ENCODE measurements at regions not wholly inside any gene's neighbourhood (a gene's known extent, or its start where the extent isn't known, plus 50 kb on each side); places are given as distances from the start of the nearest gene placed in this dataset.

DNA sequence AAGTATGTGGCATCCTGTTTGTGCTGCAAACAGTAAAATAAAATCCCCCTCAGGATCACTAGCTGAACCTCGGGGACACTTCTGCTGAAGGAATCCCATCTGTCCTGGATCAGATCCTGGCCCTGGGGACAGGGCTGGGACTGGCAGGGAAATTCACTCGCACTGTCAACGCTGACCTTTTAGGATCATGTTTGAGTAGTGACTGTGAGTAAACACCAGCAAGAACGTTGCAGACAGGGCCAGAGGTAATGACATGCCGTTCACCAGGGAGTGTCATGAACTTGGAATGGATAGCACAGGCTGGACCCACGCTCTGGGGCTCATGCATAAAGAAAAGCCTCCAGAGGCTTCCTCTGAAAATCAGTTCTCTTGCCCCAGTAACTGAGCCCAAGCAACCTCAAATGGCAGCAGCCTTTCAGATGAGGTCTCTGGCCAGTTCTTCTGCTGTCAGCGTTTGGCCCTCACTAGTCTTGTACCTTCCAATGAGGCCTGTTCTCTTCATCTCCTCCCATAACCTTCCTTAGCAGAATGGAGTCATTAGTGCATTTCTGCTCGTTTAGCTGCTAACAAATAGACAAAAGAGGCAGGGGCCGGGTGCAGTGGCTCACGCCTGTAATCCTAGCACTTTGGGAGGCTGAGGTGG, 51.0 kb upstream of the BARX2 start:
- Mint-ChIP-seq H3K9me3 (no peaks in the 10 kb centered on the region), H3K4me1 (peaks cover 17 to 26% of the 10 kb centered on the region in 2 experiments), H3K36me3 (ENCODE audit: insufficient read depth in 1 of 3, low read depth in 3 of 3) (no peaks in the 10 kb centered on the region), H3K27ac (peak overlapping the region in 1 of 3 experiments; percentile 25; a peak in 1 of 7 replicates), H3K27me3 (ENCODE audit: low read depth) (peaks cover 2% of the 10 kb centered on the region), H3K4me3 (no peak overlapping the region; a peak in 1 of 5 replicates)
- H3K56ac ChIP-seq (ENCODE audit: insufficient read length, low read depth, low read length), result no peak overlapping the region
- no peaks in the 10 kb centered on the region for H3K27me3 ChIP-seq (ENCODE audit: insufficient read depth, low read length)
- peaks cover 8% of the 10 kb centered on the region for H3K4me1 ChIP-seq (ENCODE audit: insufficient read depth, low read length)
- no peak overlapping the region for H3K9ac ChIP-seq (ENCODE audit: extremely low read depth, insufficient read length, low read length)
- H3K4ac ChIP-seq (ENCODE audit: low read depth, low read length), result no peak overlapping the region
- TF ChIP-seq, protein P1, sequence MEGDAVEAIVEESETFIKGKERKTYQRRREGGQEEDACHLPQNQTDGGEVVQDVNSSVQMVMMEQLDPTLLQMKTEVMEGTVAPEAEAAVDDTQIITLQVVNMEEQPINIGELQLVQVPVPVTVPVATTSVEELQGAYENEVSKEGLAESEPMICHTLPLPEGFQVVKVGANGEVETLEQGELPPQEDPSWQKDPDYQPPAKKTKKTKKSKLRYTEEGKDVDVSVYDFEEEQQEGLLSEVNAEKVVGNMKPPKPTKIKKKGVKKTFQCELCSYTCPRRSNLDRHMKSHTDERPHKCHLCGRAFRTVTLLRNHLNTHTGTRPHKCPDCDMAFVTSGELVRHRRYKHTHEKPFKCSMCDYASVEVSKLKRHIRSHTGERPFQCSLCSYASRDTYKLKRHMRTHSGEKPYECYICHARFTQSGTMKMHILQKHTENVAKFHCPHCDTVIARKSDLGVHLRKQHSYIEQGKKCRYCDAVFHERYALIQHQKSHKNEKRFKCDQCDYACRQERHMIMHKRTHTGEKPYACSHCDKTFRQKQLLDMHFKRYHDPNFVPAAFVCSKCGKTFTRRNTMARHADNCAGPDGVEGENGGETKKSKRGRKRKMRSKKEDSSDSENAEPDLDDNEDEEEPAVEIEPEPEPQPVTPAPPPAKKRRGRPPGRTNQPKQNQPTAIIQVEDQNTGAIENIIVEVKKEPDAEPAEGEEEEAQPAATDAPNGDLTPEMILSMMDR (conservative IDR thresholded peaks at IDR 0.05), result no peak
- no peak for DNase-seq
- H3K14ac ChIP-seq (ENCODE audit: insufficient read depth, low read length), result no peak overlapping the region; the same call in 1 of the 2 replicates
- H3T11ph ChIP-seq (ENCODE audit: low read length), result no peak overlapping the region
- H3K79me1 ChIP-seq (ENCODE audit: insufficient read depth, low read depth, low read length, poor library complexity, severe bottlenecking), result no peaks in the 10 kb centered on the region
- no CpG with 5 or more reads among the region's 10 CpGs for WGBS (ENCODE audit: extremely low coverage, insufficient read length, low lambda C conversion rate)
- no peak overlapping the region for H4K5ac ChIP-seq (ENCODE audit: insufficient read length, low read depth, low read length)
- H3K9me3 ChIP-seq (ENCODE audit: control insufficient read depth, low read depth, low read length), result no peaks in the 10 kb centered on the region
- no peak overlapping the region for H2BK20ac ChIP-seq (ENCODE audit: low read depth, low read length, poor library complexity, severe bottlenecking)
- H2AK5ac ChIP-seq (ENCODE audit: insufficient read length, low read length), result no peak overlapping the region
- H4K91ac ChIP-seq (ENCODE audit: insufficient read length, low read depth, low read length), result no peak overlapping the region
- H3K23ac ChIP-seq (ENCODE audit: insufficient read length, low read depth, low read length), result no peak overlapping the region
- H3K23me2 ChIP-seq (ENCODE audit: insufficient read length, low read depth, low read length, poor library complexity, severe bottlenecking), result no peaks in the 10 kb centered on the region
- no peak overlapping the region for H3K27ac ChIP-seq (ENCODE audit: insufficient read length, low read depth, low read length)
- H2BK120ac ChIP-seq (ENCODE audit: low read depth, low read length, poor library complexity, severe bottlenecking), result no peak overlapping the region
- H2AFZ ChIP-seq (ENCODE audit: low read length), result no peak overlapping the region
- no peaks in the 10 kb centered on the region for H4K20me1 ChIP-seq (ENCODE audit: control insufficient read depth, insufficient read depth, insufficient read length)
- no peak overlapping the region for H3K18ac ChIP-seq (ENCODE audit: insufficient read length, low read depth, low read length)
- no peak overlapping the region for H2BK12ac ChIP-seq (ENCODE audit: insufficient read length, low read depth, low read length)
- H2BK15ac ChIP-seq (ENCODE audit: low read depth, low read length), result no peak overlapping the region; the same call in 1 of the 2 replicates
- H3K79me2 ChIP-seq (ENCODE audit: insufficient read depth, low read length), result no peaks in the 10 kb centered on the region
- H3K4me2 ChIP-seq (ENCODE audit: insufficient read depth, insufficient read length, low read length), result no peak overlapping the region
- H2BK5ac ChIP-seq (ENCODE audit: insufficient read length, low read length), result no peak overlapping the region
- no peak overlapping the region for H4K8ac ChIP-seq (replicated peaks; ENCODE audit: insufficient read length, low read depth, low read length)

Data from H9 (cell line).